IPS DF 6.9 (cell line): ENCODE measurements at regions not wholly inside any gene's neighbourhood (a gene's known extent, or its start where the extent isn't known, plus 50 kb on each side); places are given as distances from the start of the nearest gene placed in this dataset.

Experiments used
- DNase-seq: peaks from one replicate; pipeline ENCODE4 v3.0.0-alpha.2; 2013; ENCODE audit warnings: low read depth, low spot score
- H3K27ac ChIP-seq: one replicate; pipeline ENCODE4 v1.5.1; 2013; ENCODE audit warnings: low read length, control low read depth
- H3K27me3 ChIP-seq: 2 replicates; pipeline ENCODE4 v1.6.1; 2013; ENCODE audit warnings: mild to moderate bottlenecking, low read length; ENCODE audit not compliant: control insufficient read depth, insufficient read depth
- H3K36me3 ChIP-seq: 2 replicates; pipeline ENCODE4 v1.6.1; 2013; ENCODE audit warnings: low read length; ENCODE audit not compliant: control insufficient read depth, insufficient read depth
- H3K4me1 ChIP-seq: 2 replicates; pipeline ENCODE4 v1.6.1; 2013; ENCODE audit warnings: low read length; ENCODE audit not compliant: control insufficient read depth, insufficient read depth
- H3K4me3 ChIP-seq: 2 replicates; pipeline ENCODE4 v1.5.1; 2013; ENCODE audit warnings: mild to moderate bottlenecking, low read length
- H3K9me3 ChIP-seq: 2 replicates; pipeline ENCODE4 v1.6.1; 2013; ENCODE audit warnings: low read length, inconsistent platforms; ENCODE audit not compliant: control insufficient read depth, insufficient read depth
- WGBS: extraction: QIAGEN DNeasy Blood & Tissue Kit; methylation state at CpG from one replicate; pipeline ENCODE4 v1.1.7; 2013; ENCODE audit warnings: mixed read lengths, missing lambda C conversion rate; ENCODE audit not compliant: insufficient read length, insufficient coverage; 5-methylcytosine and 5-hydroxymethylcytosine counted together

DNA sequence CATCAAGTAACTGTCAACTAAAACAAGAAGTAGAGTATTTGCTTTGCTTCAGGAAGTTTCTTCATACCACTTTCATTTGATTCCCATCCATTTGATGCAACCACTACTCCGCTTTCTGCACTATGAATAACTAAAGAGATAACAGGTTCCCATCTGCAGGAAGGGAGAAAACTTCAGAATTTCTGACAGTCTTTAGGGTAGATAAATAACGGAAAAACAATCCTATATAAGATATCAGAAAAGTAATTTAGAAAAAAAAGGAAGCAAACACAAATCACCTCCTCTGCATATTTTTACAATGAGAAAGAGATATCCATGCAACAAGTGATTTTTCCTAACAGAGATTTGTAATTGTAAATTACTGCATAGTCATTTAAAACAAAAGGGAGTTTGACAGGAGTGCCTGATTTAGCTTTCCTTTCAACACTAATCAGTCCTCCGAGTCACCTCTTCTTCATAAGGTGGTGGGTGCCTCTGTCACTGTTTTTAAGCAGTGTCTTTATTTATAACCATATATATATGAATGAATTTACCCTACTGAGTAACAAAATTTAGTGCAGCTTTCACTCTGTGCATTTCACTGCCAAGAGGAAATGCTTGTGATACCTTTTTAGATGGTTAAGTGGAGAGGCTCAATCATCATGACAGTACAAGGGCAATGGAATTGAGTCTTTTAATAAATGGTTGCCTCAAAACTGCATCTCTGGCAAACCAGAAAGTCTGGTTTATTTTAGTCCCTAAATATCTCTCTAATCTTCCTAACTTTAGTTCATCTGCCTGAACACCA lies 1920.4 kb downstream of the MRPL39 start:
- H3K9me3 ChIP-seq, result peaks cover 4% of the 10 kb centered on the region
- DNase-seq, result no peak
- no CpG with 5 or more reads among the region's 3 CpGs for WGBS
- no peak overlapping the region for H3K4me3 ChIP-seq
- H3K27ac ChIP-seq, result no peak overlapping the region
- no peaks in the 10 kb centered on the region for H3K36me3 ChIP-seq
- H3K27me3 ChIP-seq, result no peaks in the 10 kb centered on the region
- H3K4me1 ChIP-seq, result no peaks in the 10 kb centered on the region

DNA sequence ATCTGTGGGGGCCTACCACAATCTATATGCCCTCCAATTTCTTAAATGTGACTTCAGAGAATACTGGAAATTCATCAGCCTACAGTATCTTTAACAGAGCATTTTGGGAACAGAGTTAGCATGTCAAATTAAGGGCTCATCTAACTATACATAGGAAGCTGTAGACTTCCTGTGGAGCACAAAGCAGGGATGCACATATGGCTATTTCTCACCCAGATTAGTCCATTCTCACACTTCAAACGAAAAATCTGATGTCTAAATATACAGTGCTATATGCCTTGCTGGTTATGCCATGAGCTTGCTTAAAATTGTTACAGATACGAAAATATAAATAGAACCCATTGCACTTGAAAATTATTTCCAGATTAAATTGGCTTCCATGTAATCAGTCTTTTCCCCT lies 1922.8 kb downstream of the MRPL39 start:
- Histone ChIP-seq H3K4me1 (no peaks in the 10 kb centered on the region), H3K27me3 (no peaks in the 10 kb centered on the region), H3K27ac (no peak overlapping the region), H3K4me3 (no peak overlapping the region), H3K36me3 (no peaks in the 10 kb centered on the region), H3K9me3 (peaks cover 4% of the 10 kb centered on the region)
- DNase-seq, result no peak
- WGBS, result no CpG with 5 or more reads among the region's 2 CpGs

DNA sequence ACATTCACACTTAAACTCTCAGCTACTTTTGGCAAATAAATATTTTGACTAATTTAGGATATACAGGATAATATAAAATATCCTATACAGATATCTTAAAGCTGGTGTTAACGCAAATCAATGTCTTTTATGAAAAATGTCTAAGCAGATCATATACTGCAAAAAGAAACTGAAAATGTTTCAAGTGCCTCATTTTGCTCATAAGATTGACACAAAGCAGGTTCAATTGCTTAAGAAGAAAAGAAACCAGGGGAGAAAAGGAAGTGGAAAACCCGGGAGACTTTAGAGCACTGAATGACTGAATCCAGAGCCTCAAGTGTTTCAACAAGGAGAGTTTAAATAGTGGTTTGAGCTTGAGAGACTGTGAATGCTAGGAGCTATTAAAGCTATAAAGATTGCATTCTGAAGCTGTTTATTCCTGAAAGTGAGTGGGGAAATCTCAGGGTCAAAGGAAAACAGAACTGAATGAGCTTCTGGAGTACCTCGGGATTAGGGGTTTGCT lies 1943.0 kb downstream of the MRPL39 start:
- no peaks in the 10 kb centered on the region for H3K36me3 ChIP-seq
- H3K4me1 ChIP-seq, result no peaks in the 10 kb centered on the region
- no peak overlapping the region for H3K27ac ChIP-seq
- no peak overlapping the region for H3K4me3 ChIP-seq
- peaks cover 1% of the 10 kb centered on the region for H3K9me3 ChIP-seq
- H3K27me3 ChIP-seq, result no peaks in the 10 kb centered on the region
- WGBS, result no CpG with 5 or more reads among the region's 3 CpGs
- DNase-seq, result no peak

DNA sequence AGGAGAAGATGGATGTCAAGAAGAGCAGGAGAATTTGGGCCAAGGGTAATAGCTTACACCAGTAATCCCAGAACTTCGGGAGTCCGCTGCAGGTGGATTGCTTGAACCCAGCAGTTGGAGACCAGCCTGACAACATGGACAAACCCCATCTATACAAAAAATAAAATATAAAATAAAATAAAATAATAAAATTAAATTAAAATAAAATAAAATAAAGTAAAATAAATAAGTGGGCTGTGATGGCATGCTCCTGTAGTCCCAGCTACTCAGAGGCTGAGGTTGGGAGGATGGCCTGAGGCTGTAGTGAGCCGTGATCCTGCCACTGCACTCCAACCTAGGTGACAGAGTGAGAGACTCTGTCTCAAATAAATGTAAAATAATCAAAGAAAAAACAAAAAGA lies 1946.7 kb downstream of the MRPL39 start:
- WGBS, result no CpG with 5 or more reads among the region's 3 CpGs
- no peak overlapping the region for H3K27ac ChIP-seq
- no peaks in the 10 kb centered on the region for H3K4me1 ChIP-seq
- no peak for DNase-seq
- H3K36me3 ChIP-seq, result no peaks in the 10 kb centered on the region
- no peak overlapping the region for H3K4me3 ChIP-seq
- peaks cover 3% of the 10 kb centered on the region; the same call in 1 of the 2 replicates for H3K9me3 ChIP-seq
- no peaks in the 10 kb centered on the region for H3K27me3 ChIP-seq

DNA sequence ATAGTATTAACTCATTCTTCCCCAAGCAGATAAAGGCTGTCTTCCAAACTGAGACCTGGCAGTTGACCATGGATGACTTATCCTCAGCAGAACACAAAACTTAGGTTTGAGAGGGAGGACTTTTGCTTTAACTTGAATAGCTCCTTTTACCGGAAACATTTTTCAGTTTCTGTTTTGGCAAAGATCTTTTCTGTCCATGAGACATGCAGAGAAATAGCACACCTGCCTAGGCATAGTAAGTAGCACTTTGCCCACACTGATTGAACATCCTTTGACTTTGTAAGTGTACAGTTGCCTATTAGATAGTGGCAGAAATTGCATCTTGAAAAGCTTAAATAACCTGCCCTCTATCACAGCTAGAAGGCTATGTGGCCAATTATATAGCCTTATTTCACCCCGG lies 1962.5 kb downstream of the MRPL39 start:
- H3K4me3 ChIP-seq, result no peak overlapping the region
- H3K27ac ChIP-seq, result no peak overlapping the region
- no peak for DNase-seq
- no CpG with 5 or more reads among the region's 2 CpGs for WGBS
- H3K27me3 ChIP-seq, result no peaks in the 10 kb centered on the region
- H3K4me1 ChIP-seq, result no peaks in the 10 kb centered on the region; the same call in 1 of the 2 replicates
- H3K9me3 ChIP-seq, result peaks cover 7% of the 10 kb centered on the region
- no peaks in the 10 kb centered on the region for H3K36me3 ChIP-seq

DNA sequence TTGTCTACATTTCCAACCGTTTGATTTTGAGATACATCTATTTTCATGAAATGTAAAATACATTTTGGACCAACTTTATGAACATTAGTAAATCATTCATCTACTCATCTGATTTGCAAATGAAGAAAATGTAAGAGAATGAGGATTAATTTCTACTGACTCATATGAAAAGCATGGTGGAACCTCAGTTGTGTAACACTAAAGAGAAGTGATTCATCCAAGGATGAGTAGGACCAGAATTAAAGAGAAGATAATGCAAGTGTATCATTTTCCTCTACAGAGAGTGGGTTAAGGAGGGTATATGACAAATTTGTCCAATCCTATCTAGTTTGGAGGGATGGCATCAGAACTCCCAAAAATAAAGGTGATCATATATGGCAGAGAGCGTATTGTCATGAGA lies 1967.6 kb downstream of the MRPL39 start:
- H3K4me3 ChIP-seq, result no peak overlapping the region

DNA sequence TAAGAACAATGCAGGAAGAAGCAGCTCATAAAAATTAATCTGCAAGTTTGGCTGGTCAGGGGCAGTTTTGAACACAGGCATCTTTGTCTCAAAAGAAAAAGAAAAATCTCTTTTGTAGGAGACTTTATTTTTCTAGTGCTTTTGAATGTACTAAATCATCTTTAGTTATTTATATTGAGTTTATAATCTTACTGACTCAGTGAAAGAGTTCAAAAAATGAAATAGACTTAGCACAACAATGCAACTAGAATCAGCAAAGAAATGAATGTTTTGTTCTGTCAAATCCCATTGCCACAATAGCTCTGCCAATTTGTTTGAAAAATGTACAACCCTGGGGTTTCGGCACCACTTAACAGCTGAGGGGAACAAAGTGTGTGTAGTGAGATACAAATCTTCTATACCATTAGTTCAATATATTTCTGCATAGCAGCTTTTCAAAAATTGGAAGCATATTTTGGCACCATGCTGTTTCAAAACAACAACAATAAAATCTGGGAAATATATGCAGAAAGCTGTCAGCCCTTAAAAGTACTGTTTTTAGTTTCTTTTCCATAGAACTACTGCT lies 1969.1 kb downstream of the MRPL39 start:
- H3K36me3 ChIP-seq, result no peaks in the 10 kb centered on the region
- no peak overlapping the region for H3K4me3 ChIP-seq
- H3K27ac ChIP-seq, result no peak overlapping the region
- no peak for DNase-seq
- no peaks in the 10 kb centered on the region for H3K4me1 ChIP-seq
- H3K27me3 ChIP-seq, result no peaks in the 10 kb centered on the region
- no peaks in the 10 kb centered on the region for H3K9me3 ChIP-seq
- no CpG with 5 or more reads among the region's 1 CpG for WGBS

More for the DNA sequence above, 1967.6 kb downstream of the MRPL39 start:
- Histone ChIP-seq H3K27me3 (no peaks in the 10 kb centered on the region), H3K9me3 (peaks cover under 1% of the 10 kb centered on the region; the same call in 1 of the 2 replicates), H3K27ac (no peak overlapping the region), H3K36me3 (no peaks in the 10 kb centered on the region), H3K4me1 (no peaks in the 10 kb centered on the region)
- no peak for DNase-seq
- WGBS, result no CpG with 5 or more reads among the region's 2 CpGs

DNA sequence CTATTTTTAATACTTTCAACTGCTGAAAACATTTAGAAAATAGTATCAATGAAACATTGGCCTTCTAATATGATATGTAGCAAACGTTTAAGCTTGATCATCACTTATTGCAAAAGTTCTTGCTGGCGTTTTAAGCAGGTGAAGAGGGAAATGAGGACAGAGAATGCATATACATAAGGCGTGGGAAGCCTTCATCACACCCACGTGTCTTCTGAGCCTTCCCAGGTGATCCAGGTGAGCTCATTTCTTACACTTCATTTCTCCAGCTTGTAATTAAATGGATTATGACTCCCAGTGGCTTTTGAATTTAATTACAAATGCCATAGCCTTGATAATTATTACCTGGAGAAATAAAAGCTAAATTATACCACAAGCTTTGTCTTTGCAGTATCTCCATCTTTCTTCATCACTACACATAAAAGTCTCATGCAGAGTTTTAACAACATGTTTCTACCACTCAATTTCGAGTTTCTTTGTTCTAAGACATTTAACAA lies 1973.8 kb downstream of the MRPL39 start:
- no CpG with 5 or more reads among the region's 5 CpGs for WGBS
- Histone ChIP-seq H3K4me3 (no peak overlapping the region), H3K9me3 (no peaks in the 10 kb centered on the region; the same call in 1 of the 2 replicates), H3K36me3 (no peaks in the 10 kb centered on the region), H3K27ac (no peak overlapping the region), H3K27me3 (no peaks in the 10 kb centered on the region), H3K4me1 (no peaks in the 10 kb centered on the region)
- no peak for DNase-seq

DNA sequence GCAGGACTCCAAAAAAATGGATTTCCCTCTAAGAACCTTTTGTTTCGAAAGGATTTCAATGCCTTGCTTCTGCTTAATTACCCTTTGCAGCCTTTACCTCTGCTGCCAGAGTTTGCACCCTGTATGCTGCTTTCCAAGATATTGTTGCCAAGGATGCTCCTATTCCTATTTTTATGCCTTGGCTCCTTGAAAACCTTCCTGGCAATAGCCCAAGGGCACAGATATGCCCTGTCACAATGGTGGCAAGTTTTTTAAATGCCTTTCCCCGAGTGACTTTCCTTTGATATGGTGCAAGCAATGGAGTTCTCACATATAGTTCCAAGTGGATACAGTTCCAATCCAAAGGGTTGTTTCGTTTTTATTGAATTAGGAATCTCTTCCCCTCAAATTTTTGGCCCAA lies 1983.0 kb downstream of the MRPL39 start:
- Histone ChIP-seq H3K4me1 (no peaks in the 10 kb centered on the region), H3K9me3 (no peaks in the 10 kb centered on the region; the same call in 1 of the 2 replicates), H3K4me3 (no peak overlapping the region), H3K36me3 (no peaks in the 10 kb centered on the region), H3K27ac (no peak overlapping the region), H3K27me3 (no peaks in the 10 kb centered on the region)
- no peak for DNase-seq
- no CpG with 5 or more reads among the region's 3 CpGs for WGBS

DNA sequence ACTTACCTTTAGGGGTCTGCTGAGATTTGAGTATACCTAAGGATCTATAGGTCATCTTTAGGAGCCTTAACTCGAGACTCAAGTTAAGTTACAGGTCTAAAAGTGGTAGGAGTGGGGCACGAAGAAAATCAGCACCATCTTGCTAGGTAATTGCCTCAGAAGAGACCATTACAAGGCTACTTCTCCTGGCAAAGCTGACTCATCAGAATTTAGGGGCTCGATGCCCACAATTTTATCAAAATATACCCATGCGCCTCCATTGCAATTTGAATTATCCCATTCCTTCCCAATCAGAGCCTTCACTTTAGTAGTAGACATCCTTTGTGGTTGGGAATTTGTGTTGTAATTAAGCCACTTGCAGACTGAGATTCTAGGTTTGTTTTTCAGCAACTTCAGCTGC lies 1994.3 kb downstream of the MRPL39 start:
- Histone ChIP-seq H3K27ac (no peak overlapping the region), H3K36me3 (no peaks in the 10 kb centered on the region), H3K4me3 (no peak overlapping the region), H3K4me1 (no peaks in the 10 kb centered on the region), H3K9me3 (peaks cover 1% of the 10 kb centered on the region), H3K27me3 (no peaks in the 10 kb centered on the region)
- WGBS, result no CpG with 5 or more reads among the region's 4 CpGs
- no peak for DNase-seq
